H1 (cell line): ENCODE measurements at regions not wholly inside any gene's neighbourhood (a gene's known extent, or its start where the extent isn't known, plus 50 kb on each side); places are given as distances from the start of the nearest gene placed in this dataset.

Experiments
- CTCF ChIA-PET: fragments of 300-600 bp; sonication (Branson Sonifier 250); formaldehyde crosslinking; loops from one replicate; lab custom pipeline; 2021; ENCODE audit not compliant: partially characterized antibody; lab: Charles Lee
- POLR2A ChIA-PET: fragments of 300-600 bp; sonication (Branson Sonifier 250); formaldehyde crosslinking; loops from one replicate; lab custom pipeline; 2021; ENCODE audit warnings: inconsistent platforms; ENCODE audit not compliant: partially characterized antibody; lab: Charles Lee
- DNase-seq, 2 experiments: peaks; one replicate each; pipeline versions ENCODE4 v3.0.0 to v3.0.0-alpha.2; 2010 to 2022; ENCODE audit warnings: low spot score in 2 of 2, low read depth in 1 of 2, mixed read lengths in 1 of 2
- FAIRE-seq: peaks from 2 replicates; lab custom pipeline; 2011; peaks lifted over from hg19 to GRCh38; lab: Jason Lieb, UNC
- H2AFZ ChIP-seq: 2 replicates; pipeline ENCODE4 v1.8.1; 2012; ENCODE audit warnings: low read length, inconsistent platforms
- H2AK5ac ChIP-seq: 2 replicates; pipeline ENCODE4 v1.6.1; 2013; ENCODE audit warnings: low read depth, low read length
- H2BK120ac ChIP-seq: replicated peaks from 2 replicates; pipeline ENCODE3; 2013; ENCODE audit warnings: low read depth, low read length, inconsistent platforms
- H2BK12ac ChIP-seq: 2 replicates; pipeline ENCODE4 v1.6.1; 2013; ENCODE audit warnings: low read depth, low read length
- H2BK15ac ChIP-seq: 2 replicates; pipeline ENCODE4 v1.6.1; 2013; ENCODE audit warnings: low read length
- H2BK20ac ChIP-seq: 2 replicates; pipeline ENCODE4 v1.6.1; 2013; ENCODE audit warnings: low read length
- H2BK5ac ChIP-seq: 2 replicates; pipeline ENCODE4 v1.6.1; 2013; ENCODE audit warnings: low read depth, low read length
- H3K14ac ChIP-seq: 2 replicates; pipeline ENCODE4 v1.6.1; 2013; ENCODE audit warnings: inconsistent platforms; ENCODE audit not compliant: insufficient read length
- H3K18ac ChIP-seq: 2 replicates; pipeline ENCODE4 v1.6.1; 2013; ENCODE audit warnings: low read length; ENCODE audit errors: extremely low read depth
- H3K23ac ChIP-seq: 2 replicates; pipeline ENCODE4 v1.6.1; 2013; ENCODE audit warnings: inconsistent platforms; ENCODE audit not compliant: insufficient read length
- H3K23me2 ChIP-seq: 2 replicates; pipeline ENCODE4 v1.6.1; 2013; ENCODE audit warnings: low read depth, low read length
- H3K27ac ChIP-seq: 2 replicates; pipeline ENCODE4 v1.6.1; 2011; ENCODE audit warnings: low read depth, low read length, inconsistent platforms
- H3K27me3 ChIP-seq, 4 experiments: replicated peaks in 1 of 4; 1 replicate in 1 of 4; 2 replicates in 3 of 4; pipeline versions ENCODE4 v1.6.1 to v1.8.1; 2011 to 2013; ENCODE audit warnings: low read length in 3 of 4, mild to moderate bottlenecking in 3 of 4, inconsistent platforms in 2 of 4, mixed read lengths in 2 of 4, moderate library complexity in 1 of 4; ENCODE audit not compliant: control insufficient read depth in 3 of 4, insufficient read depth in 3 of 4; ENCODE audit errors: extremely low read depth in 1 of 4
- H3K36me3 ChIP-seq, 4 experiments: 2 replicates each; pipeline versions ENCODE4 v1.6.1 to v1.8.1; 2011 to 2013; ENCODE audit warnings: mild to moderate bottlenecking in 4 of 4, low read length in 3 of 4, moderate library complexity in 2 of 4, control low read depth in 1 of 4, inconsistent platforms in 1 of 4; ENCODE audit not compliant: insufficient read depth in 4 of 4, control insufficient read depth in 2 of 4
- H3K4ac ChIP-seq: replicated peaks from 2 replicates; pipeline ENCODE3; 2013; ENCODE audit warnings: low read length, low read depth, mixed read lengths, inconsistent platforms; ENCODE audit not compliant: insufficient read length
- H3K4me1 ChIP-seq, 4 experiments: replicated peaks in 1 of 4; 1 replicate in 1 of 4; 2 replicates in 3 of 4; pipeline versions ENCODE4 v1.6.1 to v1.8.1; 2011 to 2013; ENCODE audit warnings: low read length in 3 of 4, inconsistent platforms in 2 of 4, mixed read lengths in 1 of 4; ENCODE audit not compliant: insufficient read depth in 4 of 4, control insufficient read depth in 3 of 4
- H3K4me2 ChIP-seq, 2 experiments: 2 replicates each; pipeline versions ENCODE4 v1.6.1 to v1.8.1; 2011 to 2013; ENCODE audit warnings: low read depth in 2 of 2, low read length in 2 of 2, control low read depth in 1 of 2, inconsistent platforms in 1 of 2, mild to moderate bottlenecking in 1 of 2; ENCODE audit not compliant: insufficient read depth in 1 of 2
- H3K4me3 ChIP-seq, 4 experiments: fragments of 200-600, 300-600 bp in 1 of 4; sonication (generic), shearing (Covaris generic), sonication (Bioruptor Twin) in 1 of 4; 2 replicates each; pipeline versions ENCODE4 v1.5.1 to v1.8.1; 2011 to 2016; ENCODE audit warnings: low read length in 4 of 4, low read depth in 3 of 4, control low read depth in 2 of 4, inconsistent platforms in 2 of 4, mild to moderate bottlenecking in 2 of 4, mixed read lengths in 1 of 4, moderate library complexity in 1 of 4; ENCODE audit not compliant: insufficient read depth in 2 of 4; ENCODE audit errors: extremely low read depth in 1 of 4
- H3K56ac ChIP-seq: replicated peaks from 2 replicates; pipeline ENCODE3; 2013; ENCODE audit warnings: low read depth, mild to moderate bottlenecking, mixed read lengths, low read length, inconsistent platforms; ENCODE audit not compliant: insufficient read length
- H3K79me1 ChIP-seq: 2 replicates; pipeline ENCODE4 v1.6.1; 2013; ENCODE audit warnings: low read depth, low read length, control low read depth
- H3K79me2 ChIP-seq, 2 experiments: 2 replicates each; pipeline versions ENCODE4 v1.6.1 to v1.8.1; 2012 to 2013; ENCODE audit warnings: low read length in 2 of 2, mild to moderate bottlenecking in 2 of 2, inconsistent platforms in 1 of 2; ENCODE audit not compliant: insufficient read depth in 2 of 2, control insufficient read depth in 1 of 2
- H3K9ac ChIP-seq, 4 experiments: replicated peaks in 1 of 4; 1 replicate in 1 of 4; 2 replicates in 3 of 4; pipeline versions ENCODE4 v1.6.1 to v1.8.1; 2011 to 2013; ENCODE audit warnings: low read depth in 3 of 4, low read length in 3 of 4, control low read depth in 2 of 4, mild to moderate bottlenecking in 2 of 4, moderate library complexity in 2 of 4, inconsistent platforms in 1 of 4; ENCODE audit errors: extremely low read depth in 1 of 4
- H3K9me3 ChIP-seq, 2 experiments: 2 replicates each; pipeline versions ENCODE4 v1.6.1 to v1.8.1; 2012 to 2013; ENCODE audit warnings: mild to moderate bottlenecking in 2 of 2, moderate library complexity in 2 of 2, control low read depth in 1 of 2, inconsistent platforms in 1 of 2, low read depth in 1 of 2, low read length in 1 of 2, mixed read lengths in 1 of 2; ENCODE audit not compliant: insufficient read depth in 2 of 2
- H4K20me1 ChIP-seq, 2 experiments: replicated peaks in 1 of 2; 2 replicates each; pipeline versions ENCODE3 to v1.8.1; 2011 to 2013; ENCODE audit warnings: inconsistent platforms in 2 of 2, low read length in 2 of 2, mild to moderate bottlenecking in 1 of 2; ENCODE audit not compliant: insufficient read depth in 2 of 2, control insufficient read depth in 1 of 2
- H4K5ac ChIP-seq: 2 replicates; pipeline ENCODE4 v1.6.1; 2013; ENCODE audit warnings: low read length, low read depth, mixed read lengths, inconsistent platforms; ENCODE audit not compliant: insufficient read length
- H4K8ac ChIP-seq: 2 replicates; pipeline ENCODE4 v1.8.0; 2013; ENCODE audit warnings: mild to moderate bottlenecking, moderate library complexity, low read length, inconsistent platforms; ENCODE audit not compliant: insufficient read depth; ENCODE audit errors: extremely low read depth
- H4K91ac ChIP-seq: replicated peaks from 2 replicates; pipeline ENCODE3; 2013; ENCODE audit warnings: low read length, mixed read lengths, inconsistent platforms; ENCODE audit not compliant: insufficient read length
- BRCA1 ChIP-seq: IDR thresholded peaks from 2 replicates; pipeline ENCODE4 v1.6.1; 2012; ENCODE audit warnings: low read depth, low read length, improper control_type of control experiment
- HDAC2 ChIP-seq, 2 experiments: fragments of 300-600 bp in 1 of 2; sonication (generic) in 1 of 2; IDR thresholded peaks; 2 replicates each; pipeline ENCODE4 v1.6.1; 2011 to 2012; ENCODE audit warnings: low read depth in 2 of 2, low read length in 2 of 2, mild to moderate bottlenecking in 2 of 2, moderate library complexity in 2 of 2, borderline replicate concordance in 1 of 2, inconsistent platforms in 1 of 2
- WGBS, 2 experiments: shearing (Covaris generic) in 1 of 2; methylation state at CpG; one replicate each; pipeline versions ENCODE4 v1.1.6 to v1.1.7; 2013 to 2015; ENCODE audit warnings: low lambda C conversion rate in 2 of 2, mixed read lengths in 2 of 2, inconsistent platforms in 1 of 2, low coverage in 1 of 2, missing lambda C conversion rate in 1 of 2; ENCODE audit not compliant: insufficient replicate concordance in 2 of 2, insufficient coverage in 1 of 2, insufficient read length in 1 of 2; ENCODE audit errors: extremely low coverage in 1 of 2, missing lambda C conversion rate in 1 of 2; 5-methylcytosine and 5-hydroxymethylcytosine counted together

DNA sequence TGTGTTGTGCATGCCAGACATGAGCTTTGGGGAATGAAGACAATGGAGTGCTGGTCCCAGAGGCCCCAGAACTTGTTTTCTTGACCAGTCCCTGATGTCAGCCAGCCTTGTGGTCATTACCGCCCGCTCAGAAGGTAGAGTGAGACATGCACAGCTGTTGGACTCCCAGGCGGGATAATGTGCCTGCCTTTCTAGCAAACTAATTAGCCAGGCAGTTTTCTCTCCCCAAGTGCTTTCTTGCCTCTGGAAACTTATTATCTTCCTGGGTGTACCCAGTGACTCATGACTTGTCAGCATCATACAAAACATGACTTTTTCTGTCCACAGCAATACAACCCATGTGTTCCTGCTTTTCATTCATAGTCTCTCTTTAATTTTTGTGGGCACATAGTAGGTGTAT is 131.1 kb downstream of the RMI1 start:
- H3K4me3 ChIP-seq, result no peak overlapping the region
- H3K4me2 ChIP-seq, result no peak overlapping the region
- H3K79me2 ChIP-seq, result no peaks in the 10 kb centered on the region
- no peak for FAIRE-seq
- H3K79me1 ChIP-seq, result no peaks in the 10 kb centered on the region
- no peak overlapping the region for H2BK20ac ChIP-seq
- H3K27ac ChIP-seq, result no peak overlapping the region
- H4K8ac ChIP-seq, result no peak overlapping the region
- H3K18ac ChIP-seq, result no peak overlapping the region
- no peaks in the 10 kb centered on the region for H3K23me2 ChIP-seq
- H3K9me3 ChIP-seq, result no peaks in the 10 kb centered on the region
- no peaks in the 10 kb centered on the region for H3K27me3 ChIP-seq
- H3K14ac ChIP-seq, result no peak overlapping the region
- H3K56ac ChIP-seq, result no peak overlapping the region
- no peak overlapping the region for H2AFZ ChIP-seq
- H4K5ac ChIP-seq, result no peak overlapping the region
- no peaks in the 10 kb centered on the region for H3K4me1 ChIP-seq
- H2BK12ac ChIP-seq, result no peak overlapping the region
- H2BK15ac ChIP-seq, result no peak overlapping the region
- H2AK5ac ChIP-seq, result no peak overlapping the region
- WGBS, 2 experiments, result 90% methylated on average over 3 of the region's 3 CpGs; no CpG with 5 or more reads in 1 of the 2 experiments
- no peak overlapping the region for H2BK120ac ChIP-seq
- CTCF ChIA-PET, result no interaction called here
- H3K23ac ChIP-seq, result no peak overlapping the region
- POLR2A ChIA-PET, result interaction anchor here (1.2 kb wide), 1 partner anchor 39 kb away, joined by 3 read pairs; no protein-coding TSS in a partner anchor
- no peak overlapping the region for H3K9ac ChIP-seq
- no peaks in the 10 kb centered on the region for H4K20me1 ChIP-seq
- TF ChIP-seq HDAC2 (IDR thresholded peaks at IDR 0.05; ENCODE audit: borderline replicate concordance in 1 of 2, low read depth in 2 of 2, low read length in 2 of 2), result no peak
- no peak for TF ChIP-seq BRCA1
- H2BK5ac ChIP-seq, result no peak overlapping the region
- no peak for DNase-seq
- H4K91ac ChIP-seq, result no peak overlapping the region
- no peaks in the 10 kb centered on the region for H3K36me3 ChIP-seq
- H3K4ac ChIP-seq, result no peak overlapping the region
